HFF-Myc (cell line): ENCODE measurements at regions not wholly inside any gene's neighbourhood (a gene's known extent, or its start where the extent isn't known, plus 50 kb on each side); places are given as distances from the start of the nearest gene placed in this dataset.

Experiments
- DNase-seq: peaks from one replicate; pipeline ENCODE4 v3.0.0-alpha.2; 2011; ENCODE audit warnings: low read depth; ENCODE audit errors: extremely low read depth
- H3K4me3 ChIP-seq: replicated peaks from 2 replicates; pipeline ENCODE4 v1.5.1; 2011; ENCODE audit warnings: low read depth, mild to moderate bottlenecking, control low read depth, low read length
- TF ChIP-seq, protein P1 (sequence below): IDR thresholded peaks from 2 replicates; pipeline ENCODE4 v1.5.1; 2012; ENCODE audit warnings: mild to moderate bottlenecking, low read depth, low read length, control low read depth; ENCODE audit errors: missing control alignments

DNA sequence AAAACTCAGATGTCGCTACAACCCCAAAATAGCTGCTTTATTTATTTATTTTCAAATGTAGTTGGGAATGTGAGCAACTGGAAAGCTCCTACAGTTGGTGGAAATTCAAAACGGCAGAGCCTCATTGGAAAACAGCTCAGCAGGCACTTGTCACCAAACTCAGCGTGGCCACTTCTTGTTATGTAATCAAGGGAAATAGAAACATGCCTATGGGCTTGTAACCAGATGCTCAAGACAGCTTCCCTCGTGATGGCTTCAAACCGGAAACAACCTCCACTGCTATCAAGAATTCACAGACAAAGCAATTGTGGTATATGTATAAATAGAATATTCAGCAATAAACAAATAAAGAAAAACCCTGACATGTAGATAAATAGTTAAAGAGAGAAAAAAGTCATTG is 627.8 kb upstream of the SLC10A2 start:
- TF ChIP-seq, protein P1, sequence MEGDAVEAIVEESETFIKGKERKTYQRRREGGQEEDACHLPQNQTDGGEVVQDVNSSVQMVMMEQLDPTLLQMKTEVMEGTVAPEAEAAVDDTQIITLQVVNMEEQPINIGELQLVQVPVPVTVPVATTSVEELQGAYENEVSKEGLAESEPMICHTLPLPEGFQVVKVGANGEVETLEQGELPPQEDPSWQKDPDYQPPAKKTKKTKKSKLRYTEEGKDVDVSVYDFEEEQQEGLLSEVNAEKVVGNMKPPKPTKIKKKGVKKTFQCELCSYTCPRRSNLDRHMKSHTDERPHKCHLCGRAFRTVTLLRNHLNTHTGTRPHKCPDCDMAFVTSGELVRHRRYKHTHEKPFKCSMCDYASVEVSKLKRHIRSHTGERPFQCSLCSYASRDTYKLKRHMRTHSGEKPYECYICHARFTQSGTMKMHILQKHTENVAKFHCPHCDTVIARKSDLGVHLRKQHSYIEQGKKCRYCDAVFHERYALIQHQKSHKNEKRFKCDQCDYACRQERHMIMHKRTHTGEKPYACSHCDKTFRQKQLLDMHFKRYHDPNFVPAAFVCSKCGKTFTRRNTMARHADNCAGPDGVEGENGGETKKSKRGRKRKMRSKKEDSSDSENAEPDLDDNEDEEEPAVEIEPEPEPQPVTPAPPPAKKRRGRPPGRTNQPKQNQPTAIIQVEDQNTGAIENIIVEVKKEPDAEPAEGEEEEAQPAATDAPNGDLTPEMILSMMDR: no peak
- no peak for DNase-seq
- no peak overlapping the region for H3K4me3 ChIP-seq

- TF ChIP-seq, protein P1: no peak
- H3K4me3 ChIP-seq: no peak overlapping the region
Measured at GRCh38 chr13:103692442-103692841, 626.2 kb upstream of the SLC10A2 start.

DNA sequence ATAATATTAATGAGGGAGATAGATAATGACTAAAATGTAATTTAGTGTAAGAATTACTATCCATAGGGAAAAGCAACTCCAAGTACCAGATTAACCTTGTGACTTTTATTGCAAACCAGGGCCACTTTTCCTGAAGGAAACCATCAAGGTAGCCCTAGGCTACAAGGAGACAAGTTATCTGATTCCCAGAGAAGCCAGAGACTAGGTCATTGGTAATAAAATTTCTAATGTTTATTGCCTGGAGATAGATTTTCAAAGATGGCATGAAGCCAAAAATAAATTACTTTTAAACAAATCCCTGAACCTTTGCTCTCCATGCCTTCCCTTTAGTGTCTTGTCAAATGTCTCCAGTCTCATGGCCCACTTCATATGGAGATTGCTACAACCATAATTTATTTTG is 610.1 kb upstream of the SLC10A2 start:
- no peak for DNase-seq
- TF ChIP-seq, protein P1: no peak
- H3K4me3 ChIP-seq: no peak overlapping the region

More at GRCh38 chr13:103692442-103692841, 626.2 kb upstream of the SLC10A2 start:
- DNase-seq: no peak

DNA sequence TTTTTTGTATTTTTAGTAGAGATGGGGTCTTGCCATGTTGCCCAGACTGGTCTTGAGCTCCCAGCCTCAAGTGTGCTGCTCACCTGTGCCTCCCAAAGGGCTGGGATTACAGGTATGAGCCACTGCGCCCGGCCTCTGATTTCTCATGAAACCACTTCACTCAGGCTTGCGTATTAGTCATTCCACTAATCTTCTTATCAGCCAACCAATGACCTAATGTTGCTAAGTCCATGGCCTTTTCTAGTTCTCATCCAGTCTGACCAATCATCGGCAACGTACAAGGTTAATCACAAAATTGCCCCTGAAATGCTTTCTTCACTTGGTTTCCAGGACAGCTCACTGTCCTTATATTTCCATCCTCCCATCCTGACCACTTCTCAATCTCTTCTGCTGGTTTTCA is 605.3 kb upstream of the SLC10A2 start:
- no peak for DNase-seq
- TF ChIP-seq, protein P1: no peak
- H3K4me3 ChIP-seq: no peak overlapping the region

DNA sequence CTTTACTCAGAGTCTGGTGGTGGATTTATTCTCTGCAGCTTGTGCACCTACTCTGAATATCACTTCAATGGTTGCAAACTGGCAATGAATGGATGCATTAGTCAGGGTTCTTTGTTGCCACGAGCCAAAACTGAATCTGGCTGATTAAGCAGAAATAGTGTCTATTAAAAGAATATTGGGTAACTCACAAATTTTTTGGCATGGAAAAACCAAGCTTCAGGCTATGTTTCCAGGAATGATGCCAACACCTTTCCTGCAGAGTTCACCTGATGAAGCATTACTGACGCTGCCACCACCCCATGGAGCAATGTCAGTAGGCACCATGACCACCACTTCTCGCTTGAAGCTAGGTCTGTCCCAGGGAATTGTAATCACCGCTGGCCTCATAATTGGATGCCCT is 597.8 kb upstream of the SLC10A2 start:
- no peak for DNase-seq
- H3K4me3 ChIP-seq: no peak overlapping the region
- TF ChIP-seq, protein P1: no peak

- TF ChIP-seq, protein P1: no peak
- no peak overlapping the region for H3K4me3 ChIP-seq
- no peak for DNase-seq
Measured at GRCh38 chr13:103656311-103656710, 590.1 kb upstream of the SLC10A2 start.

GRCh38 chr13:103640606-103641005 is 574.4 kb upstream of the SLC10A2 start:
- TF ChIP-seq, protein P1: no peak
- no peak overlapping the region for H3K4me3 ChIP-seq
- no peak for DNase-seq
